CD4-positive, alpha-beta T cell (primary cell): ENCODE measurements at regions not wholly inside any gene's neighbourhood (a gene's known extent, or its start where the extent isn't known, plus 50 kb on each side); places are given as distances from the start of the nearest gene placed in this dataset.

Experiments
- ATAC-seq: fragments of 200-7000 bp; cut with Tn5 transposase; one replicate; pipeline ENCODE4 v1.10.0; 2022; ENCODE audit warnings: mild to moderate bottlenecking; ENCODE audit not compliant: poor library complexity
- CTCF ChIA-PET: fragments of 350-600 bp; sonication (Branson Sonifier 250); formaldehyde crosslinking; loops from one replicate; lab custom pipeline; 2021; ENCODE audit warnings: antibody characterized with exemption, inconsistent platforms; lab: Charles Lee
- POLR2A ChIA-PET: fragments of 350-600 bp; sonication (Branson Sonifier 250); formaldehyde crosslinking; loops from one replicate; lab custom pipeline; 2021; ENCODE audit warnings: antibody characterized with exemption, inconsistent platforms; lab: Charles Lee
- DNase-seq, 14 experiments: peaks; one replicate each; pipeline ENCODE4 v3.0.0-alpha.2; 2013 to 2020; ENCODE audit warnings: mixed read lengths in 2 of 14
- H3K27ac ChIP-seq, 2 donors: one replicate each; pipeline versions ENCODE4 v1.5.1 to v1.7.0; 2013; ENCODE audit warnings: low read length in 2 of 2, low read depth in 1 of 2, mild to moderate bottlenecking in 1 of 2
- H3K27me3 ChIP-seq, 2 experiments: 1 replicate in 1 of 2; 2 replicates in 1 of 2; pipeline versions ENCODE4 v1.6.1 to v1.7.0; 2013; ENCODE audit warnings: low read length in 2 of 2, control low read depth in 1 of 2, mild to moderate bottlenecking in 1 of 2, moderate library complexity in 1 of 2; ENCODE audit not compliant: insufficient read depth in 2 of 2, control insufficient read depth in 1 of 2
- H3K36me3 ChIP-seq: one replicate; pipeline ENCODE4 v1.6.1; 2013; ENCODE audit warnings: low read length, control low read depth; ENCODE audit not compliant: insufficient read depth
- H3K4me1 ChIP-seq: one replicate; pipeline ENCODE4 v1.6.1; 2013; ENCODE audit warnings: low read length, control low read depth; ENCODE audit not compliant: insufficient read depth
- H3K4me3 ChIP-seq: one replicate; pipeline ENCODE4 v1.5.1; 2013; ENCODE audit warnings: mild to moderate bottlenecking, low read length, moderate library complexity
- H3K9me3 ChIP-seq, 2 experiments: 1 replicate in 1 of 2; 2 replicates in 1 of 2; pipeline versions ENCODE4 v1.6.1 to v1.7.0; 2013; ENCODE audit warnings: low read length in 2 of 2, mild to moderate bottlenecking in 2 of 2, control low read depth in 1 of 2, moderate library complexity in 1 of 2; ENCODE audit not compliant: control insufficient read depth in 1 of 2, insufficient read depth in 1 of 2
- H3K27ac Mint-ChIP-seq: one replicate; pipeline ENCODE4 v1.8.0; 2020; ENCODE audit warnings: mixed read lengths
- H3K27me3 Mint-ChIP-seq: one replicate; pipeline ENCODE4 v1.8.0; 2021; ENCODE audit warnings: mixed read lengths
- H3K36me3 Mint-ChIP-seq: one replicate; pipeline ENCODE4 v1.8.0; 2021; ENCODE audit warnings: low read depth, mixed read lengths
- H3K4me1 Mint-ChIP-seq: one replicate; pipeline ENCODE4 v1.8.0; 2021; ENCODE audit warnings: low read depth, mixed read lengths
- H3K4me3 Mint-ChIP-seq: one replicate; pipeline ENCODE4 v1.8.0; 2020; ENCODE audit warnings: mild to moderate bottlenecking, mixed read lengths
- H3K9me3 Mint-ChIP-seq: one replicate; pipeline ENCODE4 v1.8.0; 2020; ENCODE audit warnings: mixed read lengths
- CTCF ChIP-seq: fragments of 200-600 bp; IDR thresholded peaks from one replicate; pipeline ENCODE4 v1.8.0; 2022; ENCODE audit warnings: antibody characterized with exemption, mild to moderate bottlenecking
- intact Hi-C, 2 experiments: fragments of 100-400 bp; cut with DNase I in 1 of 2; cut with micrococcal nuclease in 1 of 2; formaldehyde crosslinking; loops; one replicate each; pipeline versions ENCODE4 v1.15.1 to v1.9.0; 2023 to 2025; cut with DNase I, micrococcal nuclease

GRCh38 chr22:22398530-22399327 is 109.8 kb downstream of the ZNF280B start:
- H3K9me3 Mint-ChIP-seq, result no peaks in the 10 kb centered on the region
- Histone ChIP-seq H3K4me3 (no peak overlapping the region), H3K27ac (no peak overlapping the region), H3K27me3 (peaks cover 4% of the 10 kb centered on the region in 2 experiments), H3K4me1 (no peaks in the 10 kb centered on the region), H3K9me3 (no peaks in the 10 kb centered on the region), H3K36me3 (no peaks in the 10 kb centered on the region)
- H3K27ac Mint-ChIP-seq, result no peak overlapping the region
- CTCF ChIA-PET, result no interaction called here
- intact Hi-C loops, result no loop called here
- peaks cover 15% of the 10 kb centered on the region for H3K27me3 Mint-ChIP-seq
- ATAC-seq (no peak), DNase-seq (no peak)
- H3K4me3 Mint-ChIP-seq, result no peak overlapping the region
- H3K36me3 Mint-ChIP-seq, result no peaks in the 10 kb centered on the region
- no peaks in the 10 kb centered on the region for H3K4me1 Mint-ChIP-seq
- POLR2A ChIA-PET, result no interaction called here
- no peak for TF ChIP-seq CTCF

- CTCF ChIA-PET, result interaction anchor here (1.1 kb wide), 1 partner anchor 22 kb away, joined by 3 read pairs; no protein-coding TSS in a partner anchor
- H3K36me3 ChIP-seq, result no peaks in the 10 kb centered on the region
- ATAC-seq (no peak), DNase-seq (no peak)
- H3K27ac ChIP-seq, result no peak overlapping the region
- no peaks in the 10 kb centered on the region for H3K9me3 ChIP-seq
- Mint-ChIP-seq H3K27me3 (peaks cover 9% of the 10 kb centered on the region), H3K4me1 (no peaks in the 10 kb centered on the region), H3K27ac (no peak overlapping the region), H3K36me3 (no peaks in the 10 kb centered on the region), H3K4me3 (no peak overlapping the region), H3K9me3 (no peaks in the 10 kb centered on the region)
- no peaks in the 10 kb centered on the region for H3K4me1 ChIP-seq
- TF ChIP-seq CTCF, result no peak
- peaks cover 4% of the 10 kb centered on the region in 2 experiments for H3K27me3 ChIP-seq
- intact Hi-C loops, result no loop called here
- POLR2A ChIA-PET, result interaction anchor here (0.6 kb wide), 1 partner anchor 830 kb away, joined by 3 read pairs; no protein-coding TSS in a partner anchor
- no peak overlapping the region for H3K4me3 ChIP-seq
These were observed 108.4 kb downstream of the ZNF280B start for GRCh38 chr22:22400099-22400498.

- H3K4me3 Mint-ChIP-seq, result no peak overlapping the region
- no peaks in the 10 kb centered on the region for H3K9me3 ChIP-seq
- ChIA-PET POLR2A (no interaction called here), CTCF (interaction anchor here (0.6 to 1.1 kb wide), 2 partner anchors 21 to 129 kb away, joined by 3 read pairs; no protein-coding TSS in a partner anchor)
- no peaks in the 10 kb centered on the region for H3K36me3 Mint-ChIP-seq
- intact Hi-C loops, result no loop called here
- no peak for ATAC-seq
- H3K27ac Mint-ChIP-seq, result no peak overlapping the region
- TF ChIP-seq CTCF, result no peak
- peaks cover 13% of the 10 kb centered on the region for H3K27me3 Mint-ChIP-seq
- no peaks in the 10 kb centered on the region for H3K4me1 Mint-ChIP-seq
- H3K36me3 ChIP-seq, result no peaks in the 10 kb centered on the region
- no peaks in the 10 kb centered on the region for H3K4me1 ChIP-seq
- no peaks in the 10 kb centered on the region for H3K9me3 Mint-ChIP-seq
- H3K27ac ChIP-seq, result no peak overlapping the region
- no peak for DNase-seq
- no peak overlapping the region for H3K4me3 ChIP-seq
- H3K27me3 ChIP-seq, result peaks cover 4% of the 10 kb centered on the region in 2 experiments
These were observed 107.6 kb downstream of the ZNF280B start for GRCh38 chr22:22400964-22401363.
